GM19468 (cell line): ENCODE measurements at regions not wholly inside any gene's neighbourhood (a gene's known extent, or its start where the extent isn't known, plus 50 kb on each side); places are given as distances from the start of the nearest gene placed in this dataset.
"Not testable (repeated sequence)": the region's sequence is repeated elsewhere in the genome, so short reads cannot be mapped to it uniquely, and the experiment has no call there.

ENCODE experiments used
- ATAC-seq: cut with Tn5 transposase; IDR thresholded peaks from one replicate; pipeline ENCODE4 v1.9.1; 2021; ENCODE audit warnings: mild to moderate bottlenecking, moderate library complexity, moderate number of reproducible peaks; ENCODE audit not compliant: unreplicated experiment; ENCODE audit errors: extremely low read depth

DNA sequence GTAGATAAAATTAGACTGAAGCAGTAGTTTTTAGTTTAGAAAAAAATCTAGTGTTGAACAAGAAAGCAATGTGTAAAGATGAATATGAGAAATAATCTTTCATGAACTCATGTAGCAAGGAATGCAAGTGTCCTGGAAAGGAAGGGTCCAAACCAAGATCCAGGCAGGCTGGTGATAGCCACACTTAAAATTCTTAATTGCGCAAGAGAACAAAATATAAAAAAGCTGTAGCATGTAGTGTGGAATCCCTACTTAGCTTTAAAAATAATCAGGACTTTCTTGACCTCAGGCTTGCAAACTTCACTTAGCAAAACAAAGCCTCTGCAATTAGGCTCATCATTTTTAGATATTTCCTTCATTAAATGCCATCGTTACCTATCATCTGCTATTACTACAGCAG, 2186.1 kb upstream of the RAG2 start:
- ATAC-seq: no peak

DNA sequence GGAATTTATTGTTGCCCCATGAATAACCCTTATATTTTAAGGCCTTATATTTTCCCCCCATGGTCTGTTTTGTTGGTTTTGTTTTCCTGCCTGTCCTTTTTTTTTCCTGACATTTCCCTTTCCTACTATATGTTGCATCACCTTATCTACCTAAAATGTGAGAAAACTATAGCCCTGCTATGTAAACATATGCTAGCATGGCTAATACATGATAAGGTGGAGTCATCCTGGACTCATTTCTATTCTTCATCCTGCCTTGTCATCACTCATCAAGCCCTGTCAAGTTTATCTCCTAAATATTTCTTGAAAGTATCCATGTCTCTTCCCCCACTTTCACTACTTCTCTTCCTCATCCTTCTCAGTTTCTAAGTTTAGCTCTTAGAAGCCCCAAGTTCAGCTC, 2168.8 kb upstream of the RAG2 start:
- no peak for ATAC-seq

DNA sequence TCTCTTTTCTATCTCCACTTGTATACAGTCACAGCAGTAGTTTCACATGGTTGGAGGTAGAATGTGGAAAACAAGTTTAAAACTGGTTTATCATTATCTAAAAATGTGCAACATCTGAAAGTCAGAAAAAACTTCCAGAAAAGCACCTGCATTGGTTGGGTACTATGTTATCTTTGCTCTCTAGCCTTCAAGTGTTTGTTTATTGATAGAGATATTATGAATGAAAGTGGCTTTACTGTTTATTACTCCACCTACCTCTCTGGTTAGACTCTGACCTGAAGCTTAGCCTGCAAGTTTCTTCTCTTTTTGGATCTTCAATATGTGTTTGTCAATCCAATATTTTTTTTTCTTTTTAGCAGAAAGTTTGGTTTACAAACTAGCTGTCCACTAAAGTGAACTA, 2161.4 kb upstream of the RAG2 start:
- no peak for ATAC-seq

DNA sequence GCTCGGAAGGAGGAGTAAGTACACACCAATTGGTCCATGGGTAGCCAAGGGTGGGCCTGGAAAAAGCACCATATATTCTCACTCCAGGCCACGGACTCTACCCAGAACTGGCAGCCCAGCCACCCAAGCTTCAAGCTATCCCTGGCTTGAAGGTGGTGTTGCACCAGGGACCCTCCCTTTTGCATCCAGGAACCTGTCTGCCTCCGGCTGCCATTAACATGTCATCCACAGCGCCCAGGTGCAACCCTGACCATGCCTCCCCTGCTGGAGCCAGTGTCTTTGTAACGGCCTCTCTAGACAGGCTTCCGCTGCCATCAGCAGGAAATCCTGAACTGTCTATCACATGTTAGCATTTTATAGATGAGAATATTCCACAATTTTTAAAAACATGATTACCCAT, 2158.5 kb upstream of the RAG2 start:
- no peak for ATAC-seq

DNA sequence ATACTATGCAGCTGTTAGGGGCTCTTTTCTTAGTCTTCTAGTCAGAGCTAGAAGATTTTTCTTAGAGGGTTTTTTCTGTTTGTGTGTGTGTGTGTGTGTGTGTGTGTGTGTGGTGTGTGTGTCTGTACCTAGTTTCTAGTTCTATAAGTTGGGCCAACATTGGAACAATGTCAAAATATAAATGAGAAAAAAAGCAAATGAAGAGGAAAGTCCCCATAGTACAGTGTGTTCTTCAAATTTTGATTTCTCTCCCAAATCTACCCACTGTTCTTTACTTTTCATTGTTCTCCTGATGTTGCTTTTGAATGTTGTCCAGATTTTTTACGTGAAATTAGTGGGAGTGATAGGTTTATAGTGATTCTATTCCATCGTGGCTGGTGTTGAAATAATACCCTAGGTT, 2153.4 kb upstream of the RAG2 start:
- ATAC-seq: no peak

DNA sequence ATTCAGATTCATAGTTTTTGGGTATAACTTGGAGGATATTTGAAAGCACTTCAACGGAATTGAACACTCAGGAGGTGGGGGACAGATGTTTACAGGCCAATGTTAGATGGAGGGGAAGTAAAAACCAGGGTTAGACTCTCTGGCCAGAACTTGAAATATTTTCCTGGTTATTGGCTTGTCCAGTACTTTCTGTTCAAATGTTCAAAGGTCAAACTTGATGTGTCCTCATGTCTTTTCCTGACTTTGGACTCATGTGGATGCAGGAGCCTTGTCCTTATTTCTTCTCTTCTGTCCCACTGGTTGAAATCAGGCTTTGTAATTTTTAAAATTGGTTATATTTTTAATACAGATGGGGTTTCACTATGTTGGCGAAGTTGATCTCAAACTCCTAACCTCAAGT, 2148.5 kb upstream of the RAG2 start:
- not testable (repeated sequence) for ATAC-seq

DNA sequence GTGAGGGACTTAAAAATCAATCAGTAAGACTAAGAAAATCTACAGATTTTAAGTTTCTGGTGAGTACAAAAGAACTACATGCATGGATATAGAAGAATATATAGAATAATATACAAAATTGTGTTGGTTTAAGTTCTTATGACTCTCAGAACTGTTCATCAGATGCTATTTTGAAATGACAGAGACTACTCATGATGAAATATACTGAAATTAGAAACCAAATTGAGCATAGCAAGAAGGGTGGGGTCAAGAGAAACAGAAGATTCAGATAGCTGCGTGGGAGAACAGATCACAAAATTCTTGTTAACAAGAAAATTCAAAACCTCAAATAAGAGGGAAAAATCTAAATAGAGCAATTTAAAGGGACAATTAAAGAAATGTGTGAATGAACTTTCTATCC, 2125.3 kb upstream of the RAG2 start:
- ATAC-seq: no peak

DNA sequence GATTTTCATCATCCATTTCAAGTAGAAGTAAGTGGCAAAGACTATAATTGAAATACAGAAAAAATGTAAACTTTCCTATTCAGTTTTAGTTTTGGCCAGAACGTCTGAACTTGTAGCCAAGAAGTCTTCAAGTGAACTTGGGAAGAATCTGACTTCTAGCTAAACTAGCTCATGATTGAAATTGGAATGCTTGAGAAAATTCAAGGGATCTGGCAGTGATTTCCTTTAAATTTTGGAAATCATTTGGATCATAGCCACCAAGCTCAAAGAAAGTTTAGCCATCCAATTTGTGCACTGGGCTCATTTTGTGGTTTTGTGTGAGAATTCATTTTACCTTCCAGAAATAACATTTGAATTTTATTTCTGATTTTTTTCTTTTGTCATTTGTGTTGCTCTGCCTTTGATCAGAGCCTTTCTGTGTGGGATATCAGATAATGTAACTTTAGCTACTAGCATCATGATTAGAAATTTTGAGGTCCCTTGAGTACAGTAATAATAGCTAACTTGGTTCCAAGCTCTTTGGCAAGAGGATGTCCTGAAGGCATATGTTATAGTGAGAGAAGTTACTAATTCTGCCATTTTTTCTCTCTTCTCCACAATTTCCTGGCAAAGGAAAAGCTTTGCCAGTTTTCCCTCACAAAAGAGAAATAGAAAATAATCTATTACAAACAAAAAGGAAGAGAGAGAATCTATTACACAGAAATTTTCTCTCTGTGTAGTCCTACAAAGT, 2123.7 kb upstream of the RAG2 start:
- no peak for ATAC-seq

DNA sequence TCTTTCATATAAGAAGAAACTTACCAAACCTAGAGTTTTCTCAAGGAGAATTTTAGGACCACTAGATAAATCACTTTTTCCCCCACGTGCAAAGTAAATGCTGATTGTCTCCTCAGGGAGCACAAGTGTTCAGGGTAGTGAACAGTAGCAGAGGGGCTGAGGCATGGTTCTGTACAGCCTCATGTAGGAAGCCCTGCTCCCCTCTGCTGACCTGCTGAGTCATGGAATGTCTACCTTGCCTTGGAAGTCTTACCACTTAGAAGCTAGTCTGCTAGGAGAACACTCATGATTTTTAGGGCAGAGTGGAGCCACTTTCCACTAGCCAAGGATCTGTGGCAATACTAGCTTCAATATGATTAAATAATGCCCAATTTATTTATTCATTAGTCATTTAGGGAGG, 2120.6 kb upstream of the RAG2 start:
- no peak for ATAC-seq

DNA sequence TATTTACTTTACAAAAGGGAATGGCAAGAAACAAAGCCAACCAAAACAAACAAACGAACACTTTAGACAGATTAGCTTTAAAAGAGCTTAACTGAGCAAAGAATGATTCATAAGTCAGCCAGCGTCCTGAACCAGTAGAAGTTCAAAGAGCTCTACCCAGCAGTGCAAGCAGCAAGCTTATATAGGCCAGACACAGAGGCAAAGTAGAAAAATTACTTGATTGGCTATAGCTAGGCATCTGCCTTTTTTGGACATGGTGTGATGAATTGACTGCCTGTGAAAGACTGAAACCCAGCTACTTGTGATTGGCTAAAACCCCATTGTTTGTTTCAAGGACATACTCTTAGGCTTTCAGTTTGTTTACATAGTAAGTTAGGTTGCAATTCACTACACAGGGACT, 2120.0 kb upstream of the RAG2 start:
- no peak for ATAC-seq

DNA sequence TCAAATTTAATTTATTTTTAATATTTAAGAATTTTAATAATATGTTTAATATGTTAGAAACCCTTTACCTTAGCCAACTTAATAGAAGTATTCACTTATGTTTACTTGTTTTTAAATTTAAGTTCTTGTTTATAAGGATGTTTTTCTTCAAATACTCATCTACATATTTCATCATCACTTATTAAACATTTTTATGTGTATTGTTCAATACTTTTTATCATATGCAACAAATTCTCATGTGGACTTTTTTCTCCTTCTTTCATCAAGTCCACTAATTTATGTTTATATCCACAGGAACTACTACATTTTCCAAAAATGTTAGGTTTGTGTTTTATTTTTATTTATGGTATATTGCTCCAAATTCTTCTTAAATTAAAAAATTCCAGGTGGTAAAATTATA, 2113.1 kb upstream of the RAG2 start:
- ATAC-seq: no peak

DNA sequence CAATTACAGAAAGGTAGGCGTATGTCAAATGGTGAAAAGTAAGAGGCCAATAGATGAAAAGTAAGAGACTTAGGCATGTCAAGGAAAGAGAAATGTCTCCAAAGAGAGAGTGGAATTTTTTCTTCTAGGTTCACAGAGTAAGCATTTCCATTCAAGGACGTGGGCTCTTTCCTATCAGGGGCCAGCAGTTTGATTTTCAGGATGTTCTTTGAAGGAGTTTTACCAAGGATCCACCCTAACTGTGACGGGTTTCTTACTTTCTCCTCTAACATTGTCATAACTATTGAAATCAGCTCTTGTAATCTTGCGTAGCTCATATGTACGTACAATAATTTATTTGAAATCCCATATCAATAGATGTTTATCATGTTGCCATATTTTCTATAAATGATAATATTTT, 2112.2 kb upstream of the RAG2 start:
- no peak for ATAC-seq

DNA sequence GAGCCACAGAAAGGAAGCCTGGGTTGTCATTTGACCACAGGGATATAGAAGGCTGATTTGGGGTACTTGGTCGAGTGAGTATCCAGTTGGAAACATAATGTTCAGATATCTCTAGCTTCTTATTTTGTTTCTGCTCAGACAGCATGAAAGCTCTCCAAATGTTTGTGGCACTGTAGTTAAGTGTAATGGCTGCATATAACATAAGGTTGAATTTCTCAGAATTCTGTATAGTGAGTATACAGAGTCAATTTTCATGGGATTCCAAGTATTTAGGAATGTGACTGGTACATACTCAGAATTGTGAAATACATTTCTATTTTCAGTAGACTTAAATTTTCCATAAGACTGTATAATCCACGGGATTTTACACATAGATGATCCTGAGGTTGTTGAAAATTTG, 2102.1 kb upstream of the RAG2 start:
- no peak for ATAC-seq

DNA sequence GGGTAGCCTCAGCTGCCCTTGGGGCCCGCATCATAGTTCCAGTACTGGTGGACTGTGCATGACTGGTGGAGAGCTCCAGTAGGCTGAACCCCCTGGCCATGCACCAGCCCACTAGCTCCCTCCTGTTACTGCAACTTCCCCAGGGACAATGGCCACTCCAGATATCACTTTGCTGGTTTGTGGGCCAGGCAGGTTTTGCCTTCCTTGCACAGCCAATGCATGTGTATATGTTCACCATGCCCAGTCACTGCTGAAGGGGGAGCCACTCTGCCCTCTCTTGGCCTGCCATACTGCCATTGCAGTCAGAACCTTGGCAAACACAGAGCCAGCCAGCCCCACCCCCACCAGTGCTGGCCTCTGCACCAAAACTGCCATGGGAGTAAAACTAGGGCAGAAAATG, 2095.3 kb upstream of the RAG2 start:
- no peak for ATAC-seq

DNA sequence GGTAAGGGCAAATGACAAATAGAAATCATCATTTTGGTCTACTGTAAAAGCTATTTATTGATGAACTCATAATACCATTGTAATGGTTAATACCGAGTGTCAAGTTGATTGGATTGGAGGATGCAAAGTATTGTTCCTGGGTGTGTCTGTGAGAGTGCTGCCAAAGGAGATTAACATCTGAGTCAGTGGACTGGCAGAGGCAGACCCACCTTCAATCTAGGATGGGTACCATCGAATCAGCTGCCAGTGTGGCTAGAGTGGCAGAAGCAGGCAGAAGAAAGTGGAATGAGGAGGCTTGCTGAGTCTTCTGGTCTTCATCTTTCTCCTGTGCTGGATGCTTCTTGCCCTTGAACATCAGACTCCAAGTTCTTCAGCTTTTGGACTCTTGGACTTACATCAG, 2092.2 kb upstream of the RAG2 start:
- ATAC-seq: not testable (repeated sequence)

DNA sequence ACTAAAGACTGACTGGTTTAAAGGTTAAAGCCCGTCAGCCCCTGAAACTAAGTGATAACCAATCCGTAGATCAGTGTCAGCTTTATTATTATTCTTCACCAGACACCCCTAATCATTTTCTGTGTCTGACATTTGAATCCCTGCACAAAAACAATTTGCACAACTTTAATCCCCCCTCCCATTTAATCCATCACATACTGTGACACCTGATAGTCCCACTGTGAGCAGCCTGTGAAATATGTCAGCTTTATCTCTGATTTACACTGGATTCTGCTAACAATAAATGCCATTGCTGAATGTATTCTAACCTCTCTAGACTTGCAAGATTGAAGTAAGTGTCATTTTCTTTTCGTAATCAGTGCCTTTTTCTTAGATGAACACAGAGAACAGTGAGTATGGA, 2089.0 kb upstream of the RAG2 start:
- no peak for ATAC-seq

DNA sequence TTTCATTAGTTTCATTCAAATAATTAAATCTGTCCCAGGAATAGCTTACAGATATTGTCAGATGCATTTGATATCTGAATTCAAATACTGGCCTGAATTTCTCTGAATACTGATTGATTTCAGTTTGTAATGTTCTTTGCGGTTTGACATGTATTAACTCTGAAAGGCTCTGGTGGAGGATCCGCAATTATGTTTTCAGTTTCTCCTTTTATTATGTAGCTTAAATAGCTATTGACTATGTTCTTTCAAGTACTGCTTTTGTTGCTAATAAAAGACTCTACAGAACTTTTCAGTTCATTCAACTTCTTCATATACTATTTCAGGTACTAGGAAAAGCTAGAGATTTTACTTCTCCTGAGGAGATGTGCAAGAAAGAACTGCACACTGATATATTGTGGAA, 2085.4 kb upstream of the RAG2 start:
- no peak for ATAC-seq

DNA sequence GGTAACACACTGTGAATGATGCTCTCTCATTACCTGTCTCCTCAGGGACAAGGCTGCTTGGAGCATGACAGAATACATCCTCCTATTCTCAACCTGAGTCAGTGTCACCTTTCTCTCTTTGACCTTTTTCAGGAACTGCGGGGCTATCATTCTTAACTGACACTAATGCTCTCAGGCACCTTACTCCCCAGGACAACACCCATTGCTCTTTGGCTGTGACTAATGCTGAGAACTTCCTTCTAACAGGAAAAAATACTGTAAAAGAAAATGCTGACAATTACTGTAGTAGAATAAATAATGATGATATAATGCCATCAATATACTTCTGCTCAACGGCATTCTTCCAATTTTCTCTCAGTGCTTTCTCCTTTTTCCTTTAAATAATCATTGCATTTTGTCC, 2082.7 kb upstream of the RAG2 start:
- no peak for ATAC-seq

DNA sequence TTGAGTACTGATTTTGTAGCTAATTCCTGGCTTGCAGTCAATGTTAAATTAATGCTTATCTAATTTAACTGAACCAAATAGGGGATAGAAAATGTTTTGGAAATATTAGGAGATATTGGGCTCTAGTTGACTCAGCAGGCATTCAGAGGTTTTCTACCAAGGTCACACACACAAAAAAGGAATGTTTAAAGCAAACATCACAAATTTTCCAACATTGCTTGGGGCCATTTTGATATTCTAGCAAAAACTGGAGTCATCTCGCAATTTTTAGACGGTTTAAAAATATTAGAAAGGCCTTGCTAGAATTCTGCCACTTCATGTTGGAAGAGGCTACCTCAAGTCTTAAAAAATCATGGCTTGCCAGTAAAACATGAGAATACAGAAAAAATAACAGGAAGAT, 2082.1 kb upstream of the RAG2 start:
- ATAC-seq: no peak

DNA sequence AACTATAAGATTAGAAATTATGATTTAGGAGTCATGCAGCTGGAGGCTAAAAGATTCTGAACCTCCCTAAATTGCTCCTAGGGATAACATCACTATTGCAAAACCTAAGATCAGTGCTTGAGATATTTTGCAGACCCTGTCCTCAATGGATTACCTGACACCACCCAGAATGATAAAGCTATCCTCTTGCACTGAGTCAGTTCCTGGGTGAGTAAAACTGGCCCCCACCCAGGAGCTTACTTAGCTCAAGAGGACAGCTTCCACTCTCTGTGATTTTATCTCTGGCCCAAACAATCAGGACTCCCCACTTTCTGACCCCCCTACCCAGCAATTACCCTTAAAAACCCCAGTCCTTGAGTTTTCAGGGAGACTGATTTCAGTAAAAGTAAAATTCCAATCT, 2074.4 kb upstream of the RAG2 start:
- ATAC-seq: no peak

DNA sequence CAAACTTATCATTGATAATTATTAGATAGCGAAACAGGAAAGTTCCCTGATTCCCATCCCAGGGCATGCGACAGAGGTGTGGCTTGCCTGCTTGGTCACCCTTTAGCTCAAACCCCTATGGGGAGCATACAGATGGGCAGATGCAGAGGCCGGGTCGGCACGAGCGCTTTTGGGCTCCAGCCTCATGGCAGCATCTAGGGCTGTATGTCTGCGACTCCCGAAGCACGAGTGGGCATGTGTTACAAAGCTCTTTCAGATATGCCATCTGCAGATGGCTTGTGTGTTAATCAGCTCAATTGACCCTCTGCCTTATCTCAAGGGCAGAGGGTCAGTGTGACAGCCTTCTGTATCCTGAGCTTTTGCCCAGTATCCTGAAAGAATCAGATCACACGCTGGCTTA, 2069.3 kb upstream of the RAG2 start:
- no peak for ATAC-seq

DNA sequence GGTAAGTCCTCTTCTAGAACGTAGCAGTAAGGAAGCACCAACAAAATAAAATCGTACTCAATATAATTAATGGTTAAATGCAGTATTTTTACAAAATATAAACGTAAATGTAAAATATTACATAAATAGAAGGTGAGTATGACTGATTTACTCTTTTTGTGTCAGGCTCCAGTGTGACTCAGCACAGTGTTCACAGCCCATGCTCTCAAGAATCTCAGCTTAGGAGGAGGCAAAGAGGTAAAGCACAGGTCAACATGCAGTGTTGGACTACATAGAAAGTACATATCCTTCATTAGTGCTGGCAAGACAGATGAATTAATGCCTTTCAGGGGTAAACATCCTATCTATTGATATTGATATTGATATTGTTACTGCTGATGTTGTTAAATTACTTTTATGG, 2050.6 kb upstream of the RAG2 start:
- ATAC-seq: no peak

DNA sequence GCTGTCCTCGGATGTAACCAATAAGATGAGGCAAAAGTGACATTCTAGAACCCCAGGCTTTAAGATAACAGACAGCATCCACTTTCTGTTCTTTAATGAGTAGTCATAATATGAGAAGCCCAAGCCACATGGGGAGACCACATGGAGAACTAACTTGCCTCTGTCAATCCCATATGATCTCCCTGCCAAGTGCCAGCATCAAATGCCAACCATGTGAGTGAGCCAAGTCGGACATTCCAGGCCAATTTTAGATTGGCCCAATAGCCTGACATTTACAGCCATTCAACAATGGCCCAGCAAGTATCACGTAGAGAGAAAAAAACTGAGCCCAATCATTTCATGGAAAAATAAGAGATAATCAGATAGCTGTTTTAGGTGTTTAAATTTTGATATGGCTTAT, 2048.3 kb upstream of the RAG2 start:
- ATAC-seq: no peak
